ENCODE measurements at regions not wholly inside any gene's neighbourhood (a gene's known extent, or its start where the extent isn't known, plus 50 kb on each side); places are given as distances from the start of the nearest gene placed in this dataset.

- WGBS (ENCODE audit: extremely low coverage, insufficient coverage, low lambda C conversion rate) = no CpG with 5 or more reads among the region's 5 CpGs
- no peak overlapping the region for H3K27ac ChIP-seq (ENCODE audit: low read depth, low read length)
- peaks cover 8% of the 10 kb centered on the region for H3K4me1 ChIP-seq (ENCODE audit: control insufficient read depth, low read depth, low read length)
Measured at GRCh38 chr11:122310766-122311165, 194.8 kb upstream of the BLID start.

GRCh38 chr11:122309262-122309925, 193.4 kb upstream of the BLID start:
- H2BK15ac ChIP-seq (replicated peaks; ENCODE audit: low read depth) = no peak overlapping the region
- no peak for DNase-seq
- H2BK120ac ChIP-seq (ENCODE audit: low read depth, low read length) = no peak overlapping the region
- peaks cover 8% of the 10 kb centered on the region for H3K4me1 ChIP-seq (ENCODE audit: control insufficient read depth, low read depth, low read length)
- H3K9ac ChIP-seq (ENCODE audit: low read length) = no peak overlapping the region
- no CpG with 5 or more reads among the region's 17 CpGs for WGBS (ENCODE audit: extremely low coverage, insufficient coverage, low lambda C conversion rate)
- H2BK5ac ChIP-seq (ENCODE audit: low read length) = peak overlapping the region; percentile 38
- H3K23ac ChIP-seq (ENCODE audit: low read length) = no peak overlapping the region
- no peak overlapping the region for H4K5ac ChIP-seq (ENCODE audit: low read length)
- no peaks in the 10 kb centered on the region for H3K36me3 ChIP-seq (ENCODE audit: control insufficient read depth, insufficient read depth, low read length)
- H3K79me1 ChIP-seq (ENCODE audit: low read length) = no peaks in the 10 kb centered on the region
- no peak overlapping the region for H3K4me3 ChIP-seq (ENCODE audit: low read length)
- H3K79me2 ChIP-seq (ENCODE audit: control insufficient read depth, insufficient read depth, low read length) = no peaks in the 10 kb centered on the region
- no peak overlapping the region for H3K4me2 ChIP-seq (ENCODE audit: low read length)
- no peak overlapping the region for H4K8ac ChIP-seq (ENCODE audit: low read depth, low read length)
- H3K4ac ChIP-seq (ENCODE audit: low read depth, low read length) = no peak overlapping the region
- H3K18ac ChIP-seq (ENCODE audit: low read length) = no peak overlapping the region
- H3K27ac ChIP-seq (ENCODE audit: low read depth, low read length) = no peak overlapping the region
- no peaks in the 10 kb centered on the region for H3K27me3 ChIP-seq (ENCODE audit: insufficient read depth, low read length, poor library complexity)
- H3K56ac ChIP-seq (ENCODE audit: low read length) = no peak overlapping the region
- no peak overlapping the region for H2AK5ac ChIP-seq (ENCODE audit: low read length)

More at GRCh38 chr11:122310766-122311165, 194.8 kb upstream of the BLID start:
- no peak overlapping the region for H2BK5ac ChIP-seq (ENCODE audit: low read length)
- no peaks in the 10 kb centered on the region for H3K79me2 ChIP-seq (ENCODE audit: control insufficient read depth, insufficient read depth, low read length)
- H2BK120ac ChIP-seq (ENCODE audit: low read depth, low read length) = no peak overlapping the region
- no peak overlapping the region for H3K23ac ChIP-seq (ENCODE audit: low read length)
- no peak overlapping the region for H3K4me3 ChIP-seq (ENCODE audit: low read length)
- no peak overlapping the region for H3K56ac ChIP-seq (ENCODE audit: low read length)
- H2BK15ac ChIP-seq (replicated peaks; ENCODE audit: low read depth) = no peak overlapping the region
- no peak for DNase-seq
- H3K4ac ChIP-seq (ENCODE audit: low read depth, low read length) = no peak overlapping the region
- H3K9ac ChIP-seq (ENCODE audit: low read length) = no peak overlapping the region
- H3K27me3 ChIP-seq (ENCODE audit: insufficient read depth, low read length, poor library complexity) = no peaks in the 10 kb centered on the region
- H4K5ac ChIP-seq (ENCODE audit: low read length) = no peak overlapping the region
- no peaks in the 10 kb centered on the region for H3K36me3 ChIP-seq (ENCODE audit: control insufficient read depth, insufficient read depth, low read length)
- no peak overlapping the region for H3K18ac ChIP-seq (ENCODE audit: low read length)
- no peaks in the 10 kb centered on the region for H3K79me1 ChIP-seq (ENCODE audit: low read length)
- no peak overlapping the region for H3K4me2 ChIP-seq (ENCODE audit: low read length)
- no peak overlapping the region for H4K8ac ChIP-seq (ENCODE audit: low read depth, low read length)
- H2AK5ac ChIP-seq (ENCODE audit: low read length) = no peak overlapping the region

- H3K36me3 ChIP-seq (ENCODE audit: control insufficient read depth, insufficient read depth, low read length) = no peaks in the 10 kb centered on the region
- no peak overlapping the region for H3K9ac ChIP-seq (ENCODE audit: low read length)
- no peak overlapping the region for H2BK120ac ChIP-seq (ENCODE audit: low read depth, low read length)
- H2BK5ac ChIP-seq (ENCODE audit: low read length) = no peak overlapping the region
- no peak for DNase-seq
- H3K56ac ChIP-seq (ENCODE audit: low read length) = no peak overlapping the region
- H3K79me1 ChIP-seq (ENCODE audit: low read length) = no peaks in the 10 kb centered on the region
- peaks cover 8% of the 10 kb centered on the region for H3K4me1 ChIP-seq (ENCODE audit: control insufficient read depth, low read depth, low read length)
- no peak overlapping the region for H3K4me3 ChIP-seq (ENCODE audit: low read length)
- H2AK5ac ChIP-seq (ENCODE audit: low read length) = no peak overlapping the region
- no peak overlapping the region for H2BK15ac ChIP-seq (replicated peaks; ENCODE audit: low read depth)
- H3K18ac ChIP-seq (ENCODE audit: low read length) = no peak overlapping the region
- H3K27me3 ChIP-seq (ENCODE audit: insufficient read depth, low read length, poor library complexity) = no peaks in the 10 kb centered on the region
- no peak overlapping the region for H3K4ac ChIP-seq (ENCODE audit: low read depth, low read length)
- no peak overlapping the region for H4K5ac ChIP-seq (ENCODE audit: low read length)
- H3K23ac ChIP-seq (ENCODE audit: low read length) = no peak overlapping the region
- no peak overlapping the region for H3K27ac ChIP-seq (ENCODE audit: low read depth, low read length)
- WGBS (ENCODE audit: extremely low coverage, insufficient coverage, low lambda C conversion rate) = 100% methylated on average over 3 of the region's 4 CpGs
- H3K79me2 ChIP-seq (ENCODE audit: control insufficient read depth, insufficient read depth, low read length) = no peaks in the 10 kb centered on the region
- H3K4me2 ChIP-seq (ENCODE audit: low read length) = no peak overlapping the region
- H4K8ac ChIP-seq (ENCODE audit: low read depth, low read length) = no peak overlapping the region
Measured at GRCh38 chr11:122308226-122308625, 192.2 kb upstream of the BLID start.

GRCh38 chr11:122307476-122308035, 191.5 kb upstream of the BLID start:
- H3K18ac ChIP-seq (ENCODE audit: low read length) = no peak overlapping the region
- H3K79me2 ChIP-seq (ENCODE audit: control insufficient read depth, insufficient read depth, low read length) = no peaks in the 10 kb centered on the region
- no peak overlapping the region for H4K8ac ChIP-seq (ENCODE audit: low read depth, low read length)
- H2BK5ac ChIP-seq (ENCODE audit: low read length) = no peak overlapping the region
- no peak overlapping the region for H3K4me3 ChIP-seq (ENCODE audit: low read length)
- H3K79me1 ChIP-seq (ENCODE audit: low read length) = no peaks in the 10 kb centered on the region
- no peak overlapping the region for H3K56ac ChIP-seq (ENCODE audit: low read length)
- H2BK15ac ChIP-seq (replicated peaks; ENCODE audit: low read depth) = no peak overlapping the region
- no peak overlapping the region for H2BK120ac ChIP-seq (ENCODE audit: low read depth, low read length)
- no peak overlapping the region for H3K4ac ChIP-seq (ENCODE audit: low read depth, low read length)
- H3K36me3 ChIP-seq (ENCODE audit: control insufficient read depth, insufficient read depth, low read length) = no peaks in the 10 kb centered on the region
- no peak overlapping the region for H3K4me2 ChIP-seq (ENCODE audit: low read length)
- peaks cover 8% of the 10 kb centered on the region for H3K4me1 ChIP-seq (ENCODE audit: control insufficient read depth, low read depth, low read length)
- WGBS (ENCODE audit: extremely low coverage, insufficient coverage, low lambda C conversion rate) = no CpG with 5 or more reads among the region's 4 CpGs
- DNase-seq = no peak
- no peak overlapping the region for H3K9ac ChIP-seq (ENCODE audit: low read length)
- H2AK5ac ChIP-seq (ENCODE audit: low read length) = no peak overlapping the region
- no peak overlapping the region for H3K27ac ChIP-seq (ENCODE audit: low read depth, low read length)
- H3K23ac ChIP-seq (ENCODE audit: low read length) = no peak overlapping the region
- H3K27me3 ChIP-seq (ENCODE audit: insufficient read depth, low read length, poor library complexity) = no peaks in the 10 kb centered on the region
- H4K5ac ChIP-seq (ENCODE audit: low read length) = no peak overlapping the region

- no peak overlapping the region for H2AK5ac ChIP-seq (ENCODE audit: low read length)
- H3K4ac ChIP-seq (ENCODE audit: low read depth, low read length) = no peak overlapping the region
- H3K56ac ChIP-seq (ENCODE audit: low read length) = no peak overlapping the region
- no peak overlapping the region for H4K5ac ChIP-seq (ENCODE audit: low read length)
- H3K79me2 ChIP-seq (ENCODE audit: control insufficient read depth, insufficient read depth, low read length) = no peaks in the 10 kb centered on the region
- H3K36me3 ChIP-seq (ENCODE audit: control insufficient read depth, insufficient read depth, low read length) = no peaks in the 10 kb centered on the region
- H2BK120ac ChIP-seq (ENCODE audit: low read depth, low read length) = no peak overlapping the region
- no CpG with 5 or more reads among the region's 9 CpGs for WGBS (ENCODE audit: extremely low coverage, insufficient coverage, low lambda C conversion rate)
- no peak overlapping the region for H2BK15ac ChIP-seq (replicated peaks; ENCODE audit: low read depth)
- no peaks in the 10 kb centered on the region for H3K79me1 ChIP-seq (ENCODE audit: low read length)
- peak; percentile 80 for DNase-seq
- no peaks in the 10 kb centered on the region for H3K27me3 ChIP-seq (ENCODE audit: insufficient read depth, low read length, poor library complexity)
- no peak overlapping the region for H3K27ac ChIP-seq (ENCODE audit: low read depth, low read length)
- peaks cover 8% of the 10 kb centered on the region for H3K4me1 ChIP-seq (ENCODE audit: control insufficient read depth, low read depth, low read length)
- H3K18ac ChIP-seq (ENCODE audit: low read length) = no peak overlapping the region
- H2BK5ac ChIP-seq (ENCODE audit: low read length) = no peak overlapping the region
- H4K8ac ChIP-seq (ENCODE audit: low read depth, low read length) = no peak overlapping the region
- H3K23ac ChIP-seq (ENCODE audit: low read length) = no peak overlapping the region
- no peak overlapping the region for H3K4me2 ChIP-seq (ENCODE audit: low read length)
- no peak overlapping the region for H3K9ac ChIP-seq (ENCODE audit: low read length)
- H3K4me3 ChIP-seq (ENCODE audit: low read length) = no peak overlapping the region
Measured at GRCh38 chr11:122306831-122307391, 190.9 kb upstream of the BLID start.

Measured in mesendoderm (in vitro differentiated cells).